ENCODE measurements at regions not wholly inside any gene's neighbourhood (a gene's known extent, or its start where the extent isn't known, plus 50 kb on each side); places are given as distances from the start of the nearest gene placed in this dataset.

- no peak overlapping the region for H3K27ac ChIP-seq (ENCODE audit: extremely low read depth, low read depth, low read length)
- H3K4me3 ChIP-seq = no peak overlapping the region
- no peaks in the 10 kb centered on the region for H3K9me3 ChIP-seq (replicated peaks; ENCODE audit: control insufficient read depth, insufficient read depth, low read depth, low read length)
- no peaks in the 10 kb centered on the region for H3K9me1 ChIP-seq (ENCODE audit: control insufficient read depth, insufficient read depth, low read length)
- 17% methylated on average over 1 of the region's 1 CpG for WGBS (ENCODE audit: insufficient coverage, low coverage, missing lambda C conversion rate)
- no peaks in the 10 kb centered on the region for H4K20me1 ChIP-seq (replicated peaks; ENCODE audit: control insufficient read depth, insufficient read depth, low read length)
- CTCF ChIA-PET (ENCODE audit: low intra/inter-chr PET ratio) = no interaction called here
- ATAC-seq (no peak), DNase-seq (ENCODE audit: extremely low read depth in 1 of 4, low spot score in 3 of 4) (no peak), FAIRE-seq (no peak)
- no peak overlapping the region for H3K4me2 ChIP-seq (ENCODE audit: insufficient read depth, low read length)
- BruUV-seq (replicated peaks) = no TSS peak
- no peak for TF ChIP-seq ZNF639 (CRISPR knock-in tag; conservative IDR thresholded peaks at IDR 0.05 in 1 of 2, IDR thresholded peaks at IDR 0.05 in 1 of 2)
- no peak for TF ChIP-seq ESRRA (IDR thresholded peaks at IDR 0.05; ENCODE audit: borderline replicate concordance, low read depth)
- TF ChIP-seq MYBL2 (IDR thresholded peaks at IDR 0.05; ENCODE audit: low read depth) = no peak
- no peak for TF ChIP-seq MYBL2 (CRISPR knock-in tag; IDR thresholded peaks at IDR 0.05; ENCODE audit: borderline replicate concordance)
- no peak for TF ChIP-seq BDP1 (IDR thresholded peaks at IDR 0.05; ENCODE audit: insufficient read depth, insufficient read length)
- no peak for TF ChIP-seq ILF3 (IDR thresholded peaks at IDR 0.05; ENCODE audit: borderline replicate concordance)
- TF ChIP-seq, protein P1, sequence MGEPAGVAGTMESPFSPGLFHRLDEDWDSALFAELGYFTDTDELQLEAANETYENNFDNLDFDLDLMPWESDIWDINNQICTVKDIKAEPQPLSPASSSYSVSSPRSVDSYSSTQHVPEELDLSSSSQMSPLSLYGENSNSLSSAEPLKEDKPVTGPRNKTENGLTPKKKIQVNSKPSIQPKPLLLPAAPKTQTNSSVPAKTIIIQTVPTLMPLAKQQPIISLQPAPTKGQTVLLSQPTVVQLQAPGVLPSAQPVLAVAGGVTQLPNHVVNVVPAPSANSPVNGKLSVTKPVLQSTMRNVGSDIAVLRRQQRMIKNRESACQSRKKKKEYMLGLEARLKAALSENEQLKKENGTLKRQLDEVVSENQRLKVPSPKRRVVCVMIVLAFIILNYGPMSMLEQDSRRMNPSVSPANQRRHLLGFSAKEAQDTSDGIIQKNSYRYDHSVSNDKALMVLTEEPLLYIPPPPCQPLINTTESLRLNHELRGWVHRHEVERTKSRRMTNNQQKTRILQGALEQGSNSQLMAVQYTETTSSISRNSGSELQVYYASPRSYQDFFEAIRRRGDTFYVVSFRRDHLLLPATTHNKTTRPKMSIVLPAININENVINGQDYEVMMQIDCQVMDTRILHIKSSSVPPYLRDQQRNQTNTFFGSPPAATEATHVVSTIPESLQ (CRISPR knock-in tag; IDR thresholded peaks at IDR 0.05) = no peak
- TF ChIP-seq ZC3H11A (IDR thresholded peaks at IDR 0.05; ENCODE audit: low read depth, low read length) = no peak
- TF ChIP-seq ELK1 (CRISPR knock-in tag; IDR thresholded peaks at IDR 0.05) = no peak
- no peak for TF ChIP-seq ATF1 (CRISPR knock-in tag; IDR thresholded peaks at IDR 0.05)
- no peak for TF ChIP-seq ATF1 (tag; IDR thresholded peaks at IDR 0.05)
- TF ChIP-seq ZBTB9 (CRISPR knock-in tag; IDR thresholded peaks at IDR 0.05) = no peak
- TF ChIP-seq EHMT2 (IDR thresholded peaks at IDR 0.05) = no peak
- TF ChIP-seq, protein P2, sequence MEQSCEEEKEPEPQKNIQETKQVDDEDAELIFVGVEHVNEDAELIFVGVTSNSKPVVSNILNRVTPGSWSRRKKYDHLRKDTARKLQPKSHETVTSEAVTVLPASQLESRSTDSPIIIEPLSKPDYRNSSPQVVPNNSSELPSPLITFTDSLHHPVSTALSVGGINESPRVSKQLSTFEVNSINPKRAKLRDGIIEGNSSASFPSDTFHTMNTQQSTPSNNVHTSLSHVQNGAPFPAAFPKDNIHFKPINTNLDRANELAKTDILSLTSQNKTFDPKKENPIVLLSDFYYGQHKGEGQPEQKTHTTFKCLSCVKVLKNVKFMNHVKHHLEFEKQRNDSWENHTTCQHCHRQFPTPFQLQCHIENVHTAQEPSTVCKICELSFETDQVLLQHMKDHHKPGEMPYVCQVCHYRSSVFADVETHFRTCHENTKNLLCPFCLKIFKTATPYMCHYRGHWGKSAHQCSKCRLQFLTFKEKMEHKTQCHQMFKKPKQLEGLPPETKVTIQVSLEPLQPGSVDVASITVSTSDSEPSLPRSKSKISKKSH (CRISPR knock-in tag; IDR thresholded peaks at IDR 0.05) = no peak
- H3K4me1 ChIP-seq (replicated peaks in 1 of 2; ENCODE audit: control insufficient read depth in 2 of 2, insufficient read depth in 2 of 2, low read length in 2 of 2) = no peaks in the 10 kb centered on the region; a peak in 1 of 5 replicates
- intact Hi-C loops (cut with micrococcal nuclease) (no loop called here), in situ Hi-C loops (cut with MboI) (no loop called here)
- no peaks in the 10 kb centered on the region for H3K79me2 ChIP-seq (ENCODE audit: control insufficient read depth, insufficient read depth, low read length)
- no peaks in the 10 kb centered on the region for H3K27me3 ChIP-seq (ENCODE audit: control insufficient read depth in 2 of 2, insufficient read depth in 2 of 2, low read length in 2 of 2)
- no peak overlapping the region for H2AFZ ChIP-seq (ENCODE audit: low read depth, low read length)
- POLR2A ChIA-PET = interaction anchor here (0.6 kb wide), 1 partner anchor 660 kb away, joined by 3 read pairs; no protein-coding TSS in a partner anchor
- no peak overlapping the region for H3K9ac ChIP-seq (ENCODE audit: insufficient read depth in 1 of 2, low read depth in 2 of 2, low read length in 2 of 2)
- H3K36me3 ChIP-seq (ENCODE audit: control insufficient read depth, insufficient read depth, low read length) = no peaks in the 10 kb centered on the region
Observed at GRCh38 chr3:87335931-87336330, 59.5 kb upstream of the POU1F1 start.
